Lower leg skin (tissue), 3 donors: ENCODE measurements at regions not wholly inside any gene's neighbourhood (a gene's known extent, or its start where the extent isn't known, plus 50 kb on each side); places are given as distances from the start of the nearest gene placed in this dataset.

Experiments
- POLR2A ChIP-seq, 2 donors: fragments of 450-650 bp; IDR thresholded peaks; one replicate each; pipeline ENCODE4 v1.6.1; 2016 to 2017; ENCODE audit warnings: antibody characterized with exemption in 2 of 2, mild to moderate bottlenecking in 1 of 2, moderate library complexity in 1 of 2
- TF ChIP-seq, protein P1 (sequence below), 3 donors: fragments of 450-650 bp; IDR thresholded peaks; one replicate each; pipeline ENCODE4 v1.5.1; 2016; ENCODE audit warnings: antibody characterized with exemption in 3 of 3, mild to moderate bottlenecking in 3 of 3, moderate library complexity in 2 of 3

DNA sequence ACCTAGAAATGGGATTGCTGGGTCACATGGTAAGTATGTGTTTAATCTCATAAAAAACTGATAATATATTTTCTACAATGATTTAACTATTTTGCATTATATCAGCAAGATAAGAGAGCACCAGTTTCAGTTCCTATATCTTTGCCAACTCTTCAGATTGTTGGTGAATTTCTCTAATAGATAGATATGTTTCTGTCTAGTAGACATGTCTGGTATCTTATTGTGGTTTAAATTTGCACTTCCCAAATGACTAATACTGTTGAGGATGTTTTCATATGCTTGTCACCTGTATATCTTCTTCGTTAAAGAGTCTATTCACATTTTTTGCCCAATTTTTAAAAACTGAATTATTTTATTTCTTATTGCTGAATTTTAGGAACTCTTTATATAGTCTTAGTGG, 113.8 kb upstream of the UXS1 start:
- TF ChIP-seq, protein P1, sequence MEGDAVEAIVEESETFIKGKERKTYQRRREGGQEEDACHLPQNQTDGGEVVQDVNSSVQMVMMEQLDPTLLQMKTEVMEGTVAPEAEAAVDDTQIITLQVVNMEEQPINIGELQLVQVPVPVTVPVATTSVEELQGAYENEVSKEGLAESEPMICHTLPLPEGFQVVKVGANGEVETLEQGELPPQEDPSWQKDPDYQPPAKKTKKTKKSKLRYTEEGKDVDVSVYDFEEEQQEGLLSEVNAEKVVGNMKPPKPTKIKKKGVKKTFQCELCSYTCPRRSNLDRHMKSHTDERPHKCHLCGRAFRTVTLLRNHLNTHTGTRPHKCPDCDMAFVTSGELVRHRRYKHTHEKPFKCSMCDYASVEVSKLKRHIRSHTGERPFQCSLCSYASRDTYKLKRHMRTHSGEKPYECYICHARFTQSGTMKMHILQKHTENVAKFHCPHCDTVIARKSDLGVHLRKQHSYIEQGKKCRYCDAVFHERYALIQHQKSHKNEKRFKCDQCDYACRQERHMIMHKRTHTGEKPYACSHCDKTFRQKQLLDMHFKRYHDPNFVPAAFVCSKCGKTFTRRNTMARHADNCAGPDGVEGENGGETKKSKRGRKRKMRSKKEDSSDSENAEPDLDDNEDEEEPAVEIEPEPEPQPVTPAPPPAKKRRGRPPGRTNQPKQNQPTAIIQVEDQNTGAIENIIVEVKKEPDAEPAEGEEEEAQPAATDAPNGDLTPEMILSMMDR (IDR thresholded peaks at IDR 0.05) = no peak
- no peak for TF ChIP-seq POLR2A (IDR thresholded peaks at IDR 0.05)
